GM23338 (cell line): ENCODE measurements at regions not wholly inside any gene's neighbourhood (a gene's known extent, or its start where the extent isn't known, plus 50 kb on each side); places are given as distances from the start of the nearest gene placed in this dataset.

ENCODE experiments used
- ATAC-seq: fragments of 200-7000 bp; cut with Tn5 transposase; 3 replicates; pipeline ENCODE4 v1.9.1; 2020
- DNase-seq: peaks from one replicate; pipeline ENCODE4 v3.0.0-alpha.2; 2015; ENCODE audit warnings: low spot score
- H2AFZ ChIP-seq: fragments of 200-600 bp; sonication (generic); 2 replicates; pipeline ENCODE4 v1.8.0; 2016; ENCODE audit warnings: antibody characterized with exemption, mild to moderate bottlenecking, moderate library complexity
- H3F3A ChIP-seq: fragments of 200-600 bp; sonication (generic); replicated peaks from 2 replicates; pipeline ENCODE4 v1.8.0; 2017; ENCODE audit warnings: antibody characterized with exemption, mixed run types, low read depth
- H3K27ac ChIP-seq: fragments of 200-600 bp; sonication (generic); 2 replicates; pipeline ENCODE4 v1.6.1; 2016; ENCODE audit warnings: low read depth
- H3K27me3 ChIP-seq: fragments of 200-600 bp; sonication (generic); 2 replicates; pipeline ENCODE4 v1.8.0; 2016; ENCODE audit warnings: mild to moderate bottlenecking, mixed run types, moderate library complexity; ENCODE audit not compliant: insufficient read depth
- H3K36me3 ChIP-seq: fragments of 200-600 bp; sonication (generic); 2 replicates; pipeline ENCODE4 v1.8.0; 2016; ENCODE audit warnings: mild to moderate bottlenecking; ENCODE audit not compliant: insufficient read depth
- H3K4me1 ChIP-seq: fragments of 200-600 bp; sonication (generic); 2 replicates; pipeline ENCODE4 v1.8.0; 2016; ENCODE audit warnings: mild to moderate bottlenecking, moderate library complexity; ENCODE audit not compliant: insufficient read depth
- H3K4me2 ChIP-seq: fragments of 200-600 bp; sonication (generic); 2 replicates; pipeline ENCODE4 v1.7.1; 2017; ENCODE audit warnings: mixed run types
- H3K4me3 ChIP-seq: fragments of 200-600 bp; sonication (generic); 2 replicates; pipeline ENCODE4 v1.6.1; 2016; ENCODE audit warnings: mixed run types
- H3K79me2 ChIP-seq: fragments of 200-600 bp; sonication (generic); replicated peaks from 2 replicates; pipeline ENCODE4 v1.8.0; 2017; ENCODE audit warnings: mild to moderate bottlenecking; ENCODE audit not compliant: insufficient read depth
- H3K9me2 ChIP-seq: fragments of 200-600 bp; sonication (generic); 2 replicates; pipeline ENCODE4 v1.8.0; 2017; ENCODE audit not compliant: insufficient read depth
- H4K20me1 ChIP-seq: fragments of 200-600 bp; sonication (generic); replicated peaks from 2 replicates; pipeline ENCODE4 v1.8.0; 2017; ENCODE audit warnings: mild to moderate bottlenecking; ENCODE audit not compliant: insufficient read depth
- H3K27ac Mint-ChIP-seq: 2 replicates; pipeline ENCODE4 v1.8.0; 2020; ENCODE audit warnings: inconsistent platforms, mild to moderate bottlenecking, moderate library complexity, mixed read lengths
- H3K27me3 Mint-ChIP-seq: 3 replicates; pipeline ENCODE4 v1.8.0; 2022; ENCODE audit warnings: low read depth, mild to moderate bottlenecking, moderate library complexity, mixed read lengths, inconsistent platforms; ENCODE audit not compliant: insufficient read depth, poor library complexity
- H3K36me3 Mint-ChIP-seq: 3 replicates; pipeline ENCODE4 v1.8.0; 2021; ENCODE audit warnings: low read depth, mild to moderate bottlenecking, inconsistent platforms, moderate library complexity, mixed read lengths
- H3K4me1 Mint-ChIP-seq: 3 replicates; pipeline ENCODE4 v1.8.0; 2020; ENCODE audit warnings: mild to moderate bottlenecking, inconsistent platforms, mixed read lengths
- H3K4me3 Mint-ChIP-seq: 3 replicates; pipeline ENCODE4 v1.8.0; 2021; ENCODE audit warnings: moderate library complexity, mild to moderate bottlenecking, inconsistent platforms, mixed read lengths
- H3K9me3 Mint-ChIP-seq: 3 replicates; pipeline ENCODE4 v1.8.0; 2020; ENCODE audit warnings: moderate library complexity, mild to moderate bottlenecking, inconsistent platforms, mixed read lengths
- CREB1 ChIP-seq: fragments of 250-450 bp; sonication (Bioruptor Pico); IDR thresholded peaks from 2 replicates; pipeline ENCODE4 v1.5.0; 2020; ENCODE audit warnings: low read depth, mild to moderate bottlenecking, moderate library complexity
- ETS1 ChIP-seq: IDR thresholded peaks from 2 replicates; pipeline ENCODE4 v1.6.1; 2016; ENCODE audit warnings: antibody characterized with exemption
- NANOG ChIP-seq: IDR thresholded peaks from 2 replicates; pipeline ENCODE4 v1.6.1; 2016; ENCODE audit warnings: antibody characterized with exemption, borderline replicate concordance
- POLR2AphosphoS5 ChIP-seq: IDR thresholded peaks from 2 replicates; pipeline ENCODE4 v1.6.1; 2016; ENCODE audit warnings: antibody characterized with exemption, low read depth
- REST ChIP-seq: IDR thresholded peaks from one replicate; pipeline ENCODE4 v1.6.1; 2018; ENCODE audit warnings: antibody characterized with exemption; ENCODE audit not compliant: unreplicated experiment
- ZNF462 ChIP-seq: fragments of 250-450 bp; sonication (Bioruptor Pico); IDR thresholded peaks from 2 replicates; pipeline ENCODE4 v1.5.0; 2020; ENCODE audit warnings: mild to moderate bottlenecking, moderate library complexity

- TF ChIP-seq REST (no peak), NANOG (no peak), CREB1 (CRISPR knock-in tag) (no peak), ZNF462 (no peak)
Measured at GRCh38 chr2:180662521-180662920, 317.9 kb upstream of the UBE2E3 start (continued).

- H3K36me3 ChIP-seq, result no peaks in the 10 kb centered on the region
- H2AFZ ChIP-seq, result no peak overlapping the region
- Mint-ChIP-seq H3K27ac (no peak overlapping the region), H3K27me3 (peaks cover 2% of the 10 kb centered on the region), H3K4me3 (no peak overlapping the region), H3K36me3 (no peaks in the 10 kb centered on the region), H3K9me3 (no peaks in the 10 kb centered on the region), H3K4me1 (peaks cover 10% of the 10 kb centered on the region)
- ATAC-seq, result no peak
- H3K4me2 ChIP-seq, result no peak overlapping the region
- no peak overlapping the region for H3K27ac ChIP-seq
- H3K4me3 ChIP-seq, result no peak overlapping the region
- 0 out of 2 replicates have a peak, but pooled peaks cover 3% of the 10 kb centered on the region for H3K4me1 ChIP-seq
- no peaks in the 10 kb centered on the region for H4K20me1 ChIP-seq
- DNase-seq, result no peak
- no peaks in the 10 kb centered on the region for H3F3A ChIP-seq
- H3K79me2 ChIP-seq, result no peaks in the 10 kb centered on the region
- H3K9me2 ChIP-seq, result 0 out of 2 replicates have a peak, but pooled peaks cover 3% of the 10 kb centered on the region
- no peaks in the 10 kb centered on the region for H3K27me3 ChIP-seq
- no peak for TF ChIP-seq ETS1
- TF ChIP-seq POLR2AphosphoS5, result no peak
Measured at GRCh38 chr2:180661686-180662030, 318.7 kb upstream of the UBE2E3 start.
